IMR-90 (cell line): ENCODE measurements at regions not wholly inside any gene's neighbourhood (a gene's known extent, or its start where the extent isn't known, plus 50 kb on each side); places are given as distances from the start of the nearest gene placed in this dataset.

Source experiments
- ATAC-seq: fragments of 200-7000 bp; cut with Tn5 transposase; 2 replicates; pipeline ENCODE4 v1.9.1; 2020; ENCODE audit warnings: low read depth, mild to moderate bottlenecking, moderate library complexity
- BruUV-seq: library from RNA; stranded (reverse); fragments of 400-500 nt; replicated peaks from 2 replicates; lab custom pipeline; 2021; lab: Mats Ljungman, UMichigan
- CTCF ChIA-PET: fragments of 300-600 bp; formaldehyde crosslinking; extraction: SDS; loops from one replicate; lab custom pipeline; 2021; ENCODE audit warnings: antibody characterized with exemption; lab: Yijun Ruan, JAX
- POLR2A ChIA-PET: fragments of 300-600 bp; sonication (Branson Sonifier 250); formaldehyde crosslinking; loops from one replicate; lab custom pipeline; 2022; ENCODE audit warnings: antibody characterized with exemption; ENCODE audit not compliant: unreplicated experiment; lab: Charles Lee
- DNase-seq: peaks from one replicate; pipeline ENCODE4 v3.0.0; 2013
- H2AFZ ChIP-seq: replicated peaks from 2 replicates; pipeline ENCODE3; 2013; ENCODE audit warnings: low read length, mild to moderate bottlenecking; ENCODE audit not compliant: poor library complexity
- H2AK5ac ChIP-seq: 2 replicates; pipeline ENCODE4 v1.6.1; 2013; ENCODE audit warnings: low read depth, low read length, inconsistent platforms
- H2AK9ac ChIP-seq: replicated peaks from 2 replicates; pipeline ENCODE3; 2013; ENCODE audit warnings: mild to moderate bottlenecking, low read depth, low read length, moderate library complexity; ENCODE audit not compliant: poor library complexity
- H2BK120ac ChIP-seq: 2 replicates; pipeline ENCODE4 v1.6.1; 2013; ENCODE audit warnings: low read depth, low read length, inconsistent platforms
- H2BK15ac ChIP-seq: 3 replicates; pipeline ENCODE4 v1.6.1; 2013; ENCODE audit warnings: low read depth, low read length, inconsistent platforms
- H2BK20ac ChIP-seq: 2 replicates; pipeline ENCODE4 v1.6.1; 2013; ENCODE audit warnings: low read depth, mild to moderate bottlenecking, inconsistent platforms, low read length, moderate library complexity
- H2BK5ac ChIP-seq: 2 replicates; pipeline ENCODE4 v1.6.1; 2013; ENCODE audit warnings: mild to moderate bottlenecking, low read depth, low read length, inconsistent platforms; ENCODE audit not compliant: poor library complexity, severe bottlenecking
- H3K14ac ChIP-seq: replicated peaks from 2 replicates; pipeline ENCODE4 v1.6.1; 2013; ENCODE audit warnings: low read depth, low read length, inconsistent platforms
- H3K18ac ChIP-seq: 2 replicates; pipeline ENCODE4 v1.6.1; 2013; ENCODE audit warnings: low read depth, low read length, control low read depth
- H3K23ac ChIP-seq: 2 replicates; pipeline ENCODE4 v1.6.1; 2013; ENCODE audit warnings: low read depth, low read length, inconsistent platforms
- H3K27ac ChIP-seq: 2 replicates; pipeline ENCODE4 v1.5.1; 2013; ENCODE audit warnings: mild to moderate bottlenecking, control low read depth, low read length; ENCODE audit not compliant: insufficient read depth
- H3K27me3 ChIP-seq: 2 replicates; pipeline ENCODE4 v1.6.1; 2013; ENCODE audit warnings: low read length; ENCODE audit not compliant: control insufficient read depth, insufficient read depth
- H3K36me3 ChIP-seq: 2 replicates; pipeline ENCODE4 v1.6.1; 2013; ENCODE audit warnings: low read length, mixed read lengths; ENCODE audit not compliant: control insufficient read depth, insufficient read depth
- H3K4ac ChIP-seq: 2 replicates; pipeline ENCODE4 v1.6.1; 2013; ENCODE audit warnings: low read depth, low read length, inconsistent platforms
- H3K4me1 ChIP-seq: 2 replicates; pipeline ENCODE4 v1.6.1; 2013; ENCODE audit warnings: low read length, mixed read lengths; ENCODE audit not compliant: control insufficient read depth, insufficient read depth
- H3K4me2 ChIP-seq: 2 replicates; pipeline ENCODE4 v1.6.1; 2013; ENCODE audit warnings: low read depth, mild to moderate bottlenecking, control low read depth, low read length, moderate library complexity
- H3K4me3 ChIP-seq: 2 replicates; pipeline ENCODE4 v1.5.1; 2013; ENCODE audit warnings: low read depth, mild to moderate bottlenecking, control low read depth, low read length, moderate library complexity; ENCODE audit not compliant: insufficient read depth
- H3K56ac ChIP-seq: 2 replicates; pipeline ENCODE4 v1.6.1; 2013; ENCODE audit warnings: low read length, inconsistent platforms; ENCODE audit not compliant: insufficient read depth; ENCODE audit errors: extremely low read depth
- H3K79me1 ChIP-seq, 2 experiments: 2 replicates each; pipeline ENCODE4 v1.6.1; 2013; ENCODE audit warnings: low read length in 2 of 2, inconsistent platforms in 1 of 2, low read depth in 1 of 2
- H3K9ac ChIP-seq: 2 replicates; pipeline ENCODE4 v1.6.1; 2013; ENCODE audit warnings: low read depth, low read length, control low read depth
- H3K9me1 ChIP-seq: 2 replicates; pipeline ENCODE4 v1.6.1; 2013; ENCODE audit warnings: low read length, inconsistent platforms; ENCODE audit not compliant: insufficient read depth
- H3K9me3 ChIP-seq: 2 replicates; pipeline ENCODE4 v1.6.1; 2013; ENCODE audit warnings: low read length; ENCODE audit not compliant: control insufficient read depth, insufficient read depth
- H4K20me1 ChIP-seq: 2 replicates; pipeline ENCODE4 v1.6.1; 2013; ENCODE audit warnings: low read length, inconsistent platforms; ENCODE audit not compliant: insufficient read depth
- H4K5ac ChIP-seq: 2 replicates; pipeline ENCODE4 v1.6.1; 2013; ENCODE audit warnings: mild to moderate bottlenecking, low read depth, low read length, control low read depth
- H4K8ac ChIP-seq, 2 experiments: 2 replicates each; pipeline ENCODE4 v1.6.1; 2013; ENCODE audit warnings: low read depth in 2 of 2, low read length in 2 of 2, control low read depth in 1 of 2, inconsistent platforms in 1 of 2
- H4K91ac ChIP-seq: 2 replicates; pipeline ENCODE4 v1.6.1; 2013; ENCODE audit warnings: low read depth, low read length, inconsistent platforms; ENCODE audit not compliant: insufficient read depth
- BHLHE40 ChIP-seq: fragments of 150-350 bp; IDR thresholded peaks from 2 replicates; pipeline ENCODE4 v1.6.1; 2016; ENCODE audit warnings: mild to moderate bottlenecking, low read depth, low read length
- CHD1 ChIP-seq: IDR thresholded peaks from 2 replicates; pipeline ENCODE4 v1.6.1; 2012; ENCODE audit warnings: low read depth, low read length, improper control_type of control experiment
- FOS ChIP-seq: fragments of 150-350 bp; IDR thresholded peaks from 2 replicates; pipeline ENCODE4 v1.6.1; 2016; ENCODE audit warnings: low read depth, low read length
- MAZ ChIP-seq: IDR thresholded peaks from 2 replicates; pipeline ENCODE4 v1.6.1; 2012; ENCODE audit warnings: low read depth, mild to moderate bottlenecking, low read length, improper control_type of control experiment, moderate library complexity, borderline replicate concordance
- MXI1 ChIP-seq: IDR thresholded peaks from 2 replicates; pipeline ENCODE4 v1.6.1; 2012; ENCODE audit warnings: low read depth, mild to moderate bottlenecking, low read length, moderate library complexity, borderline replicate concordance
- NFE2L2 ChIP-seq: fragments of 150-350 bp; IDR thresholded peaks from 2 replicates; pipeline ENCODE4 v1.6.1; 2016; ENCODE audit warnings: low read depth, mild to moderate bottlenecking, low read length
- RAD21 ChIP-seq: IDR thresholded peaks from 2 replicates; pipeline ENCODE4 v1.6.1; 2012; ENCODE audit warnings: low read length, improper control_type of control experiment
- RFX5 ChIP-seq: IDR thresholded peaks from 2 replicates; pipeline ENCODE4 v1.8.0; 2012; ENCODE audit warnings: low read depth, mild to moderate bottlenecking, low read length, moderate library complexity
- WGBS, 2 experiments: methylation state at CpG; one replicate each; pipeline versions ENCODE4 v1.1.5 to v1.1.7; 2013; ENCODE audit warnings: missing lambda C conversion rate in 2 of 2; ENCODE audit not compliant: insufficient read length in 1 of 2; ENCODE audit errors: extremely low coverage in 2 of 2; 5-methylcytosine and 5-hydroxymethylcytosine counted together
- dilution Hi-C: fragments of 300-500 bp; cut with HindIII; formaldehyde crosslinking; loops from one replicate; pipeline ENCODE4 v1.14.3; 2018; ENCODE audit warnings: low sequenced_read_pairs; ENCODE audit not compliant: unreplicated experiment
- in situ Hi-C: fragments of 300-500 bp; cut with MboI; formaldehyde crosslinking; loops from 3 replicates; pipeline ENCODE4 v1.14.3; 2019; ENCODE audit warnings: low sequenced_read_pairs, inconsistent platforms, mixed read lengths
- intact Hi-C: fragments of 100-400 bp; cut with micrococcal nuclease; formaldehyde crosslinking; loops from 2 replicates; pipeline ENCODE4 v1.10.0; 2022
- TF ChIP-seq, protein P1 (sequence below): conservative IDR thresholded peaks from 2 replicates; pipeline ENCODE4 v1.5.1; 2012; ENCODE audit warnings: mild to moderate bottlenecking, low read depth, low read length, improper control_type of control experiment
- TF ChIP-seq, protein P2 (sequence below): fragments of 150-350 bp; IDR thresholded peaks from 2 replicates; pipeline ENCODE4 v1.6.1; 2017; ENCODE audit warnings: mild to moderate bottlenecking, antibody characterized with exemption, low read length, low read depth

DNA sequence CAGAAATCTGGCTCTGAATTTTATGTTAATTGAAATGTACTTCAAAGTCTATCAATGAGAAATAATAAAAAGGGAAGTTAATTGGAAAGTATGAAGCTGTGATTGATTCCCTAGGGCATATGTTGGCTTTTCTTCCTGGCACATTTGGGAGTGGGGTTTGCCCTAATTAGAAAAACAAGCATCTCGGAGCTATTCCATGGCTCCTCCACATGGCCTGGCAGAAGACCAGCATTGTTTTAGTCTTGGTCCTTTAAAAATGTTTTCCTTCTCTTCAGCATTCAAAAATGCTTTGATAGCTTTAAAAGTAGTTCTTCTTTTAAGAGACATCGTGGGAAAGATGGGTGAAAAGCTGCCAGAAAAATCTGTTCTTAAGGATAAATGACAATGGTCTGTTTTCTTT, 445.5 kb upstream of the PKDCC start:
- Histone ChIP-seq H3K27me3 (no peaks in the 10 kb centered on the region), H2BK120ac (no peak overlapping the region), H3K14ac (no peak overlapping the region), H2AK9ac (no peak overlapping the region), H4K20me1 (no peaks in the 10 kb centered on the region), H3K4me3 (no peak overlapping the region), H3K4me2 (no peak overlapping the region), H2BK15ac (no peak overlapping the region), H4K5ac (no peak overlapping the region), H3K79me1 (no peaks in the 10 kb centered on the region), H2AFZ (no peak overlapping the region), H3K4me1 (no peaks in the 10 kb centered on the region), H3K18ac (no peak overlapping the region), H3K9me1 (no peaks in the 10 kb centered on the region), H3K9ac (no peak overlapping the region), H3K23ac (no peak overlapping the region), H3K36me3 (no peaks in the 10 kb centered on the region), H2BK20ac (no peak overlapping the region), H3K9me3 (no peaks in the 10 kb centered on the region), H3K27ac (no peak overlapping the region), H2BK5ac (no peak overlapping the region), H3K4ac (no peak overlapping the region), H2AK5ac (no peak overlapping the region), H4K91ac (no peak overlapping the region), H4K8ac (no peak overlapping the region), H3K56ac (no peak overlapping the region)
- intact Hi-C loops (no loop called here), dilution Hi-C loops (no loop called here), in situ Hi-C loops (no loop called here)
- POLR2A ChIA-PET = no interaction called here
- CTCF ChIA-PET = no interaction called here
- no CpG with 5 or more reads among the region's 2 CpGs for WGBS, 2 experiments
- DNase-seq = no peak
- TF ChIP-seq, protein P1, sequence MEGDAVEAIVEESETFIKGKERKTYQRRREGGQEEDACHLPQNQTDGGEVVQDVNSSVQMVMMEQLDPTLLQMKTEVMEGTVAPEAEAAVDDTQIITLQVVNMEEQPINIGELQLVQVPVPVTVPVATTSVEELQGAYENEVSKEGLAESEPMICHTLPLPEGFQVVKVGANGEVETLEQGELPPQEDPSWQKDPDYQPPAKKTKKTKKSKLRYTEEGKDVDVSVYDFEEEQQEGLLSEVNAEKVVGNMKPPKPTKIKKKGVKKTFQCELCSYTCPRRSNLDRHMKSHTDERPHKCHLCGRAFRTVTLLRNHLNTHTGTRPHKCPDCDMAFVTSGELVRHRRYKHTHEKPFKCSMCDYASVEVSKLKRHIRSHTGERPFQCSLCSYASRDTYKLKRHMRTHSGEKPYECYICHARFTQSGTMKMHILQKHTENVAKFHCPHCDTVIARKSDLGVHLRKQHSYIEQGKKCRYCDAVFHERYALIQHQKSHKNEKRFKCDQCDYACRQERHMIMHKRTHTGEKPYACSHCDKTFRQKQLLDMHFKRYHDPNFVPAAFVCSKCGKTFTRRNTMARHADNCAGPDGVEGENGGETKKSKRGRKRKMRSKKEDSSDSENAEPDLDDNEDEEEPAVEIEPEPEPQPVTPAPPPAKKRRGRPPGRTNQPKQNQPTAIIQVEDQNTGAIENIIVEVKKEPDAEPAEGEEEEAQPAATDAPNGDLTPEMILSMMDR = no peak
- TF ChIP-seq RAD21 (no peak), MXI1 (no peak), CHD1 (no peak), FOS (no peak), RFX5 (no peak), MAZ (no peak), BHLHE40 (no peak), NFE2L2 (no peak)
- TF ChIP-seq, protein P2, sequence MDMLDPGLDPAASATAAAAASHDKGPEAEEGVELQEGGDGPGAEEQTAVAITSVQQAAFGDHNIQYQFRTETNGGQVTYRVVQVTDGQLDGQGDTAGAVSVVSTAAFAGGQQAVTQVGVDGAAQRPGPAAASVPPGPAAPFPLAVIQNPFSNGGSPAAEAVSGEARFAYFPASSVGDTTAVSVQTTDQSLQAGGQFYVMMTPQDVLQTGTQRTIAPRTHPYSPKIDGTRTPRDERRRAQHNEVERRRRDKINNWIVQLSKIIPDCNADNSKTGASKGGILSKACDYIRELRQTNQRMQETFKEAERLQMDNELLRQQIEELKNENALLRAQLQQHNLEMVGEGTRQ = no peak
- no peak for ATAC-seq
- BruUV-seq = no TSS peak
